Ramos (cell line): ENCODE measurements at regions not wholly inside any gene's neighbourhood (a gene's known extent, or its start where the extent isn't known, plus 50 kb on each side); places are given as distances from the start of the nearest gene placed in this dataset.
"Not testable (repeated sequence)": the region's sequence is repeated elsewhere in the genome, so short reads cannot be mapped to it uniquely, and the experiment has no call there.

Source experiments
- in situ Hi-C: fragments of 300-500 bp; cut with MboI; formaldehyde crosslinking; loops from one replicate; pipeline ENCODE4 v1.14.3; 2022; ENCODE audit warnings: low sequenced_read_pairs; ENCODE audit not compliant: unreplicated experiment

DNA sequence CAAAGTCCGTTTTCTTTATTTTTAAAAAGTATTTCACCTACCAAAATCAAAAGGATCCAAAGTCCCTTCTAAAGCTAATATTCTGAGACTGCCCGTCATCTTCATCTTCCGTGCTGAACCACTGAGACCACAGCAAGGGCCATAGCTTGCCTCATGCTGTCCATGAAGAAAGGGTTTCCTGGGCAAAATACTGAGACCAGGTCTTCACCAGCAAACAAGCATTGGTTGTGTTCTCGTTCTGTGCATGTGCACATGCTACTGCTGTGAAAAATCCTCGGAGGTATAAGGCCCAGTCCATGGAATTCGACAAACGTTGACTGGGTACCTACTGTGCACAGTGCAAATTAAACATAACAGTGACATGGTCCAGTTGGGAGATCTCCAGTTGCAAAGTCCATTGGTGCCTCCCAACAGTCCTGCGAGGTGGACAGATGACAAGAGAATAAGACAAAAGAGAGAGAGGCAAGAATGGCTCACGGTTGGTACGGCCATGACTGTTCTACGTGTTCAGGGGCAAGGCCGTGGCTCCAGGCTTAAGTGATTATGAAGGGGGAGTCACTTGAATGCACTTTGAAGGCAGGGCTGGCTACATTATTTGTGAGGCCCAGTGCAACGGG is 192.6 kb upstream of the GLI2 start:
- in situ Hi-C loops = no loop called here

- in situ Hi-C loops = no loop called here
These were observed 191.8 kb upstream of the GLI2 start for GRCh38 chr2:120543899-120544298.

- in situ Hi-C loops = no loop called here
These were observed 191.1 kb upstream of the GLI2 start for GRCh38 chr2:120544522-120544921.

DNA sequence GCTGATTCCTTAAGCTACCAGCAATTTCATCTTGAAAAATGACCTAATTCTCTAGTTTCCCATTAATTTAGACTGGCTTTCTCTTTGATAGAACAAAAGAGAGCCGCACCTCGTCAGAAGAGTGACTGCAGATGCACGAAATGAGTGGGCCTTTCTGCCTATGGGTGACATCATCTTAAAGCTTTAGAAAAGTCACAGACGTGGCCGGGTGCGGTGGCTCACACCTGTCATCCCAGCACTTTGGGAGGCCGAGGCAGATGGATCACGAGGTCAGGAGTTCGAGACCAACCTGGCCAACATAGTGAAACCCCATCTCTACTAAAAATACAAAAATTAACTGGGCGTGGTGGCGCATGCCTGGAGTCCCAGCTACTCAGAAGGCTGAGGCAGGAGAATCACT is 190.7 kb upstream of the GLI2 start:
- in situ Hi-C loops = not testable (repeated sequence)

DNA sequence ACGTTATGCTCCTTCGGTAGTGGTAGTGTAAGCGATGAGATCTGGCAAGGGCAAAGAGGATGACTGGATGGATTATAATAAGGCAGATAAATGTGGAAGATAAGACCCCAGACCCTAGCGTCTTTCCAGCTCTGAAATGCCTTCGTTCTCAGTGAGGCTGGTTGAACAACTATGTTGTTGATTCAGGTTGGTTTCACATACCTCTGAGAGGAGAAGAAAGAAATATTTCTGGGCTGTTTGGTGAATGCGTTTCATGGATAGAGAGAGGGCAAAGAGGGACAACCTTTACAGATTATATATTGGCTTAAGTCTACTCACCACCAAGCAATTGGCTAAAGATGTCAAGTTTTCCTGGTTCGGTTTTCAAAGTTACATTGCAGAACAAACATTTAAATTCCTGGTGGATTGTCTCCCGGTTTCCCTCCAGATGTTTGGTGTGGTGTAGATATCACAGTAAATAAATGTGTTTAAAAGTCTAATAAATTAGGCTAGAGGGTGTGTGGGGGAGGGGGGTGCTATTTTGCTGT is 190.1 kb upstream of the GLI2 start:
- in situ Hi-C loops = no loop called here

DNA sequence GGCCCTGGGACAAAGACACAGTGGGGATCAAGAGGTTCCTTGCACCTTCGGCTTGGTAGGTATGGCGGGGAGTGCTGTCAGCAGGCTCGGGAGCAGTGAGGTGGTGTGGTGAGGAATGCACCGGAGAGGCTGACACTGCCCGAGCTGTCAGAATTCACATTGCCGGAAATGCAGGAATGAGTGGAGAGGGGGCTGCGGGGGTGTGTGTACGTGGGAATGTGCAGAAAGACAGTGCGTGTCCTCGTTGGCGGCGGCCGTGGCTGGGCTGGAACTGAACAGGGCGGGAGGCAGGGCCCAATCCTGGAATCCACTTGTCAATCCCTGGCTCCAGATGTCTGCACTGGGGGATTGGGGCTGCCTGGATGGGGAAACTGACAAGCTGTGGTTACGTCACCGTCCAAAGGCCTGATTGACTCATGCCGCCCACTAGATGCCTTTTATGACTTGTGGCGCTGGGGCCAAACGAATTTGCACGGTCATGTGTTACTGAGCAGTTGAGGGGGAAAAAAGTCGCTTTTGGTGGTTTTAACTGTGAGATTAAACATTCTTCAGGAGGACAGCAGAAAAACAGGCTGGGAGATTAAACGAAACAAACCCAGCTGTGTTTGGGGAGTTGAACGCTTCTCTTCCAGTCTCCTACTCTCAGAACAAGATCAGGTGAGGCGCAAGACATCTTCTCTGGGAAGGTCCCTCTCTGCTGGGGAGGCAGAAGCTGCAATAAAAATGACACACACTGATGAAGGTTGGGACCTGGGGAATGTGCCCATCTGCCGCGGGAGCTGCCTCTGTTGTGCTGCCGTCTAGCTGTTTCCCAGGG is 189.4 kb upstream of the GLI2 start:
- in situ Hi-C loops = no loop called here

GRCh38 chr2:120546865-120547390 is 188.7 kb upstream of the GLI2 start:
- in situ Hi-C loops = no loop called here

GRCh38 chr2:120547662-120548061 is 188.0 kb upstream of the GLI2 start:
- in situ Hi-C loops = no loop called here

DNA sequence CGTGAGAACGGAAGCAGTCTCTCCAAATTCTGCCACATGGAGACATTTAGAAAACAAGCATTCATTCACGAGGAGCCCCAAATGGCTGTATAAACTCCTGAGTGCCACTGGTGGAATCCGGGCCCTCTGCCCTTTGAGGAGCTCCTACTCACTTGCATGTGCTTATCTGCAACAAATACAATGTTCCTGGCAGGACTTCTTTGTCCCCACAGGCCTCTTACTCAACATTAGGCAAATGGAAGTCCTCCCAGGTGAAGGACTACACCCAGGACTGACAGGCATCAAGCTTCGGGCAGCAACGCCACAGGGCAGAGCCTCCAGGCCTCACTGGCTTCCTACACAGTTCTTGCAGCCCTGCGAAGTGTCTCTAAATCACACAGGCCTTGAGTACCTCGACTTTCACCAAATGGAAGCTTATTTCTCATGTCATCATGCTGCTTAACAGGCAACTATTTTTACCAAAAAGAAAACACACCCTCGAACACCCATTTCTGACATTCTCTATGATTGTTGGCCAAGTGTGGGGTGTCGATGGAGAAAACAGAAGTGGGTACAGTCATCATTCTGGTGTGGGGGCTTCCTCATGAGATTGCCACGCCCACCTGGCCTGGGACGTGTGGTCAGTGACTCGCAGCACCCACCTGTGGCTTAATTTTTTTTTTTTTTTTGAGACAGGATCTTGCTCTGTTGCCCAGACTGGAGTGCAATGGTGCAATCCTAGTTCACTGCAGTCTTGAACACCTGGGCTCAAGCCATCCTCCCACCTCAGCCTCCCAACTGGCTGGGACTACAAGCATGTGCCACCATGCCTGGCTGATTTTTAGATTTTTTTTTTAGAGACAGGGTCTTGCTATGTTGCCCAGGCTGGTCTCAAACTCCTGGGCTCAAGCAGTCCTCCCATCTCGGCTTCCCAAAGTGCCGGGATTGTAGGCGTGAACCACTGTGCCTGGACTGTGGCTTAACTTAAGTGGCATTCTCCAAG is 186.8 kb upstream of the GLI2 start:
- in situ Hi-C loops = no loop called here

GRCh38 chr2:120549841-120550240 is 185.8 kb upstream of the GLI2 start:
- in situ Hi-C loops = no loop called here

DNA sequence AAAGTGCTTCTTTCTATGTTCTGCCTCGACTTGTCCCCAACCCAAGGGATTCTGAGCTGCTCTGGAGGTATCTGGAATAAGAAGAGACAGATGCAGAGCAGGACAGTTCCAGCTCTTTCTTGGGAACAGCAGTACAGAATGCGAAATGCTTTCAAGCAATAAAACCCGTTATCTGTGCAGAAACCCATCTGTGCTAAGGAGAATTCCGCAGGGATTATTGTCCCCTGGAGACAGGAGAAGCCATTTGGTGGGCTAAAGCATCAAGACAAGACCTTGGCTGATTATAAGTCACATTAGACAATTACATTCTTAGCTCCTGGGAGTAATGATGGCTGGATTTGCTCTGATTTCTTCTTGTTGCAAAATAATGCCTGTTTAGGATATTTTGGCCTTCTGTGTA is 185.4 kb upstream of the GLI2 start:
- in situ Hi-C loops = no loop called here

- in situ Hi-C loops = no loop called here
These were observed 184.7 kb upstream of the GLI2 start for GRCh38 chr2:120550893-120551446.

- in situ Hi-C loops = no loop called here
These were observed 184.1 kb upstream of the GLI2 start for GRCh38 chr2:120551522-120551921.

DNA sequence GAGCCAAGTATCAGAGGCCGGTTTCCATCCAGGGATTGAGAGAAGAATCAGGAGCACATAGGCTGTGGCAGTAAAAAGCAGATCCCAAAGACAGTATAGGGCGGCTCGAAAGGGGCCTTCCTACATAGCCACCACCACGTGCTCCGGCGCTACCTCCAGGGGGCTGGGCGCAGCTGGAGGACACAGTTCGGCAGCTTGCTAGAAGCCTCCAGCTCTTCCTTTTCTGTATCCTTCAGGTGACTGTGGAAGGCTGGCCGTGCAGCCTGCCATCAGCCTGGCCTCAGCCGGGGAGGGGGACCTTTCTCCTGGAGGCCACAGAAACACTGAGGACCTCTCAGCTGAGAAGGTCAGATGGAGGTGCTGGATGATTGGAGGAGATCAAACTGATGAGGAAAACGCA is 183.6 kb upstream of the GLI2 start:
- in situ Hi-C loops = no loop called here

GRCh38 chr2:120552800-120553481 is 182.7 kb upstream of the GLI2 start:
- in situ Hi-C loops = no loop called here

DNA sequence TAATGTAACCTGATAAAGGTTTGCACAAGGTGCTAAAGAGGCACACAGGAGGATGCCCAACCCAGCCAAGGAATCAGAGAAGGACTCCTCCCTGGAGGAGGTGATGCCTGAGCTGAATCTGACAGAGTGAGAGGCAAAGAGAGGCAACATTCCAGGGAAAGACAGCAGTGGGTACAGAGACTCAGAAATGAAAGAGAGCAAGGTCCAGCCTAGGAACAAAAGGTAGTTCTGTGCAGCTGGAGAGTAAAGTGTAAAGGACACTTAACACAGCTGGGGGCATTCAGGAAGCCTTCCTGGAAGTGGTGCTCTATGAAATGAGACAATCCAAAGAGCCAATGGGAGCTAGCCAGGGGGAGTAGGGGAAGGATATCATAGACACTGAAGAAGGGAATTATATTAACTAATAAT is 181.0 kb upstream of the GLI2 start:
- in situ Hi-C loops = no loop called here

DNA sequence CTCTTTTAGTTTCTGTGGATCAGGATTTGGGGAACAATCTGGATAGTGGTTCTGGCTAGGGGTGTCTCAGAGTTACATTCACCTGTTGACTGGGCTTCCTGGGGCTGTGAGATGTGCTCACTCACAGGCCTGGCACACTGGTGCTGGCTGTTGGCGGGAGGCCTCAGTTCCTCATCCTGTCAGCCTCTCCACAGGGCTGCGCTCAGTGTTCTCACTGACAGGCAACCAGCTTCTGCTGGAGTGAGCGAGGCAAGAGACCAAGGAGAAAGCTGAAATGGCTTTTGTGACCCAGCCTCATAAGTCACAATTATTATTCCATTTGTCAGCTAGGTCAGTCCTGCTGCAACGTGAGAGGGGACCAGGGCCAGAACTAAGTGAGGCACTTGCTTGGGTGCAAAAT is 180.6 kb upstream of the GLI2 start:
- in situ Hi-C loops = no loop called here

DNA sequence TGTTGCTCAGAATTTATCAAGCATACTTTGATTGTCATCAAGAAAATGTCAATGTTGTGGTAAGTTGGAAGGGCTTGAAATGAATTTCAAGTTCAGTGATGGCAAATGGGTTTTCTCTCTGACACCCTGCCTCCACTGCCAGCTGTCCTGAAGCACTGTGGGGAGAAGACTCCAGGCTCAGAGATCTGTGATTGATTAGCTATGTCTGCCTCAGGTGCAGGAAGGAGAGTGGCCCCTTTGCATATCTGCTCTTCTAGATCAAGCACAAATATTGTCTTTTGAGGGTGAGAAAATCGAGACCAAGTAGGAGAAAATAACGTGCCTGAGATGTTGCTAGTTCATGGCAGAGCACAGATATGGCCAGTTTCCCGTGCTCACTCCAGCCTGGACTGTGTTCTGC is 178.8 kb upstream of the GLI2 start:
- in situ Hi-C loops = no loop called here

DNA sequence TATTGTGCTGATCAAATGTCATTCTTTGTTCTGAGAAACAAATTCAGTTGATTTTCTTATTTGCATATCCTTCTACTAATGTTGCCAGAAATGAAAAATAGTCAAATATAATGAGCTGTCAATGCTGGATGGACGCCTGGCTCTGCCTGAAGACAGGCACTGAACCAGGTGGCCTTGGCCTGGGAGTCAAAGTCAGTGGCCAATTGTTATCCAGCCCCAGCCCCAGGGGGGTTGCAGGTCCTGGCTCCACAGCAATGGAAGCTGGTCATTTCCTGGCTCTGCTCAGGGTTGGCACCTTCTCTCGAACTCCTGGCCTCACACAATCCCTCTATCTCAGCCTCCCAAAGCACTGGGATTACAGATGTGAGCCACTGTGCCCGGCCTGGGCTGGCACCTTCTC is 176.8 kb upstream of the GLI2 start:
- in situ Hi-C loops = no loop called here

DNA sequence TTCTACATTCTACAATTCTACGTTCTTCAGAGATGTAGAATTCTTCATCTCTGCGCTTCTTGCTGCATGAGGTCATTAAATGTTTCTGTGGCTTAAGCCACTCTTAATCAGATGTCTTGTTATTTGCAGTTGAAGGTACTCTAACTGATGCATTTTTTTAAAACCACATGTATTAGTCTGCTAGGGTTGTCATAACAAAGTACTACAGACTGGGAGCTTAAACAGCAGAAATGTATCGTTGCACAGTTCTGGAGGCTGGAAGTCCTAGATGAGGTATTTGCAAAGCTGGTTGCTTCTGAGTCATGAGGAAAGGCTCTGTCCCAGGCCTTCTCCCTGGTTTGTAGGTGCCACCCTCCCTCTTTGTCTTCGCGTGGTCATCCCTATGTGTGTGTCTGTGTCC is 176.3 kb upstream of the GLI2 start:
- in situ Hi-C loops = no loop called here
